Stimulated activated CD4-positive, alpha-beta T cell treated with anti-CD3 and anti-CD28 coated beads, TNF-alpha, amount 100 ng/mL, for 4 hours (primary cell): ENCODE measurements at regions not wholly inside any gene's neighbourhood (a gene's known extent, or its start where the extent isn't known, plus 50 kb on each side); places are given as distances from the start of the nearest gene placed in this dataset.
"Not testable (repeated sequence)": the region's sequence is repeated elsewhere in the genome, so short reads cannot be mapped to it uniquely, and the experiment has no call there.

Experiments used
- DNase-seq, 3 experiments: peaks; one replicate each; pipeline ENCODE4 v3.0.0-alpha.2; 2020; ENCODE audit warnings: low read depth in 3 of 3

- DNase-seq, result no peak
Observed at GRCh38 chr2:192555740-192556139, 361.0 kb upstream of the TMEFF2 start.

GRCh38 chr2:192551760-192552159 lies 357.0 kb upstream of the TMEFF2 start:
- no peak for DNase-seq

GRCh38 chr2:192546565-192546964 lies 351.8 kb upstream of the TMEFF2 start:
- no peak for DNase-seq

GRCh38 chr2:192544371-192544955 lies 349.7 kb upstream of the TMEFF2 start:
- no peak for DNase-seq

GRCh38 chr2:192542148-192543066 lies 347.7 kb upstream of the TMEFF2 start:
- DNase-seq, result not testable (repeated sequence)

- DNase-seq, result no peak
Observed at GRCh38 chr2:192539306-192539705, 344.6 kb upstream of the TMEFF2 start.

- DNase-seq, result no peak
Observed at GRCh38 chr2:192536922-192537624, 342.3 kb upstream of the TMEFF2 start.

GRCh38 chr2:192535956-192536921 lies 341.5 kb upstream of the TMEFF2 start:
- DNase-seq, result no peak

GRCh38 chr2:192534072-192534471 lies 339.3 kb upstream of the TMEFF2 start:
- no peak for DNase-seq

- DNase-seq, result not testable (repeated sequence)
Observed at GRCh38 chr2:192524642-192525251, 330.0 kb upstream of the TMEFF2 start.

- DNase-seq, result not testable (repeated sequence)
Observed at GRCh38 chr2:192524214-192524613, 329.5 kb upstream of the TMEFF2 start.

- DNase-seq, result no peak
Observed at GRCh38 chr2:192515937-192516336, 321.2 kb upstream of the TMEFF2 start.

- no peak for DNase-seq
Observed at GRCh38 chr2:192513575-192513974, 318.8 kb upstream of the TMEFF2 start.

- not testable (repeated sequence) for DNase-seq
Observed at GRCh38 chr2:192507836-192508450, 313.2 kb upstream of the TMEFF2 start.

- no peak for DNase-seq
Observed at GRCh38 chr2:192500550-192501200, 305.9 kb upstream of the TMEFF2 start.

- no peak for DNase-seq
Observed at GRCh38 chr2:192499476-192499875, 304.7 kb upstream of the TMEFF2 start.

- DNase-seq, result no peak
Observed at GRCh38 chr2:192498747-192499146, 304.0 kb upstream of the TMEFF2 start.

- DNase-seq, result not testable (repeated sequence)
Observed at GRCh38 chr2:192488158-192488557, 293.4 kb upstream of the TMEFF2 start.

- DNase-seq, result no peak
Observed at GRCh38 chr2:192487636-192488035, 292.9 kb upstream of the TMEFF2 start.

- DNase-seq, result no peak
Observed at GRCh38 chr2:192484903-192485302, 290.2 kb upstream of the TMEFF2 start.
